CD4-positive, alpha-beta T cell (primary cell): ENCODE measurements at regions not wholly inside any gene's neighbourhood (a gene's known extent, or its start where the extent isn't known, plus 50 kb on each side); places are given as distances from the start of the nearest gene placed in this dataset.
"Not testable (repeated sequence)": the region's sequence is repeated elsewhere in the genome, so short reads cannot be mapped to it uniquely, and the experiment has no call there.

Experiments used
- ATAC-seq: fragments of 200-7000 bp; cut with Tn5 transposase; one replicate; pipeline ENCODE4 v1.10.0; 2022; ENCODE audit warnings: mild to moderate bottlenecking; ENCODE audit not compliant: poor library complexity
- CTCF ChIA-PET: fragments of 350-600 bp; sonication (Branson Sonifier 250); formaldehyde crosslinking; loops from one replicate; lab custom pipeline; 2021; ENCODE audit warnings: antibody characterized with exemption, inconsistent platforms; lab: Charles Lee
- POLR2A ChIA-PET: fragments of 350-600 bp; sonication (Branson Sonifier 250); formaldehyde crosslinking; loops from one replicate; lab custom pipeline; 2021; ENCODE audit warnings: antibody characterized with exemption, inconsistent platforms; lab: Charles Lee
- DNase-seq, 14 experiments: peaks; one replicate each; pipeline ENCODE4 v3.0.0-alpha.2; 2013 to 2020; ENCODE audit warnings: mixed read lengths in 2 of 14
- H3K27ac ChIP-seq, 2 donors: one replicate each; pipeline versions ENCODE4 v1.5.1 to v1.7.0; 2013; ENCODE audit warnings: low read length in 2 of 2, low read depth in 1 of 2, mild to moderate bottlenecking in 1 of 2
- H3K27me3 ChIP-seq, 2 experiments: 1 replicate in 1 of 2; 2 replicates in 1 of 2; pipeline versions ENCODE4 v1.6.1 to v1.7.0; 2013; ENCODE audit warnings: low read length in 2 of 2, control low read depth in 1 of 2, mild to moderate bottlenecking in 1 of 2, moderate library complexity in 1 of 2; ENCODE audit not compliant: insufficient read depth in 2 of 2, control insufficient read depth in 1 of 2
- H3K36me3 ChIP-seq: one replicate; pipeline ENCODE4 v1.6.1; 2013; ENCODE audit warnings: low read length, control low read depth; ENCODE audit not compliant: insufficient read depth
- H3K4me1 ChIP-seq: one replicate; pipeline ENCODE4 v1.6.1; 2013; ENCODE audit warnings: low read length, control low read depth; ENCODE audit not compliant: insufficient read depth
- H3K4me3 ChIP-seq: one replicate; pipeline ENCODE4 v1.5.1; 2013; ENCODE audit warnings: mild to moderate bottlenecking, low read length, moderate library complexity
- H3K9me3 ChIP-seq, 2 experiments: 1 replicate in 1 of 2; 2 replicates in 1 of 2; pipeline versions ENCODE4 v1.6.1 to v1.7.0; 2013; ENCODE audit warnings: low read length in 2 of 2, mild to moderate bottlenecking in 2 of 2, control low read depth in 1 of 2, moderate library complexity in 1 of 2; ENCODE audit not compliant: control insufficient read depth in 1 of 2, insufficient read depth in 1 of 2
- H3K27ac Mint-ChIP-seq: one replicate; pipeline ENCODE4 v1.8.0; 2020; ENCODE audit warnings: mixed read lengths
- H3K27me3 Mint-ChIP-seq: one replicate; pipeline ENCODE4 v1.8.0; 2021; ENCODE audit warnings: mixed read lengths
- H3K36me3 Mint-ChIP-seq: one replicate; pipeline ENCODE4 v1.8.0; 2021; ENCODE audit warnings: low read depth, mixed read lengths
- H3K4me1 Mint-ChIP-seq: one replicate; pipeline ENCODE4 v1.8.0; 2021; ENCODE audit warnings: low read depth, mixed read lengths
- H3K4me3 Mint-ChIP-seq: one replicate; pipeline ENCODE4 v1.8.0; 2020; ENCODE audit warnings: mild to moderate bottlenecking, mixed read lengths
- H3K9me3 Mint-ChIP-seq: one replicate; pipeline ENCODE4 v1.8.0; 2020; ENCODE audit warnings: mixed read lengths
- intact Hi-C, 2 experiments: fragments of 100-400 bp; cut with DNase I in 1 of 2; cut with micrococcal nuclease in 1 of 2; formaldehyde crosslinking; loops; one replicate each; pipeline versions ENCODE4 v1.15.1 to v1.9.0; 2023 to 2025; cut with DNase I, micrococcal nuclease
- TF ChIP-seq, protein P1 (sequence below): fragments of 200-600 bp; IDR thresholded peaks from one replicate; pipeline ENCODE4 v1.8.0; 2022; ENCODE audit warnings: antibody characterized with exemption, mild to moderate bottlenecking

- Mint-ChIP-seq H3K27ac (no peak overlapping the region), H3K4me1 (no peaks in the 10 kb centered on the region), H3K27me3 (no peaks in the 10 kb centered on the region), H3K36me3 (no peaks in the 10 kb centered on the region), H3K9me3 (peaks cover 13% of the 10 kb centered on the region), H3K4me3 (no peak overlapping the region)
- POLR2A ChIA-PET = no interaction called here
- TF ChIP-seq, protein P1, sequence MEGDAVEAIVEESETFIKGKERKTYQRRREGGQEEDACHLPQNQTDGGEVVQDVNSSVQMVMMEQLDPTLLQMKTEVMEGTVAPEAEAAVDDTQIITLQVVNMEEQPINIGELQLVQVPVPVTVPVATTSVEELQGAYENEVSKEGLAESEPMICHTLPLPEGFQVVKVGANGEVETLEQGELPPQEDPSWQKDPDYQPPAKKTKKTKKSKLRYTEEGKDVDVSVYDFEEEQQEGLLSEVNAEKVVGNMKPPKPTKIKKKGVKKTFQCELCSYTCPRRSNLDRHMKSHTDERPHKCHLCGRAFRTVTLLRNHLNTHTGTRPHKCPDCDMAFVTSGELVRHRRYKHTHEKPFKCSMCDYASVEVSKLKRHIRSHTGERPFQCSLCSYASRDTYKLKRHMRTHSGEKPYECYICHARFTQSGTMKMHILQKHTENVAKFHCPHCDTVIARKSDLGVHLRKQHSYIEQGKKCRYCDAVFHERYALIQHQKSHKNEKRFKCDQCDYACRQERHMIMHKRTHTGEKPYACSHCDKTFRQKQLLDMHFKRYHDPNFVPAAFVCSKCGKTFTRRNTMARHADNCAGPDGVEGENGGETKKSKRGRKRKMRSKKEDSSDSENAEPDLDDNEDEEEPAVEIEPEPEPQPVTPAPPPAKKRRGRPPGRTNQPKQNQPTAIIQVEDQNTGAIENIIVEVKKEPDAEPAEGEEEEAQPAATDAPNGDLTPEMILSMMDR = no peak
- ATAC-seq (no peak), DNase-seq (no peak)
- Histone ChIP-seq H3K27ac (no peak overlapping the region), H3K9me3 (no peaks in the 10 kb centered on the region), H3K4me1 (no peaks in the 10 kb centered on the region), H3K36me3 (no peaks in the 10 kb centered on the region), H3K4me3 (no peak overlapping the region), H3K27me3 (no peaks in the 10 kb centered on the region)
- intact Hi-C loops = no loop called here
- CTCF ChIA-PET = no interaction called here
Observed at GRCh38 chr11:97691061-97691460, 1301.2 kb downstream of the JRKL start.

DNA sequence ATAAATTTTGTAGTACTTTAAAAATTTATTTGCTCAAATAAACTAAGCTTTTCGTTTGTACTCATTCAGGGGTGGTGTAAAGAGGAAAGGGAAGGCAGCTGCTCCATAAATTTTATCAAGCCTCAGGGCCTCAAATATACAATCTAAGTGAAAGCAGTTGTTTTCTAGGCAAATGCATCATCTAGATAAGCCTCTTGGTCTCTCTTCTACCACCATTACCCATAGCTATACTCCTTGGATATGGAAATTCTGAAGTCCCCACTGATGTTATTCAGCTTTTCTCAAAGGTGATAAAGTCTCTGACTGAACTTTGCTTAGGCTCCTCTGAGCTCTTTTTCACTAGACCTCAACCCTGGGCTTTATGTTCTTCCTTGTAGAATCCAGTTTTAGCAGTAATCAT is 1313.1 kb downstream of the JRKL start:
- intact Hi-C loops = no loop called here
- no peak overlapping the region for H3K27ac Mint-ChIP-seq

GRCh38 chr11:97703851-97704250 is 1314.0 kb downstream of the JRKL start:
- ATAC-seq (no peak), DNase-seq (no peak)
- no peaks in the 10 kb centered on the region for H3K4me1 ChIP-seq
- CTCF ChIA-PET = no interaction called here
- no peaks in the 10 kb centered on the region for H3K27me3 ChIP-seq
- H3K27ac ChIP-seq = no peak overlapping the region
- H3K36me3 ChIP-seq = no peaks in the 10 kb centered on the region
- H3K9me3 ChIP-seq = no peaks in the 10 kb centered on the region
- intact Hi-C loops = no loop called here
- TF ChIP-seq, protein P1 = no peak
- no peaks in the 10 kb centered on the region for H3K27me3 Mint-ChIP-seq
- H3K4me1 Mint-ChIP-seq = no peaks in the 10 kb centered on the region
- POLR2A ChIA-PET = no interaction called here
- H3K36me3 Mint-ChIP-seq = no peaks in the 10 kb centered on the region
- H3K27ac Mint-ChIP-seq = no peak overlapping the region
- H3K4me3 Mint-ChIP-seq = no peak overlapping the region
- H3K9me3 Mint-ChIP-seq = peaks cover 10% of the 10 kb centered on the region
- H3K4me3 ChIP-seq = no peak overlapping the region

More for the DNA sequence above, 1313.1 kb downstream of the JRKL start:
- CTCF ChIA-PET = no interaction called here
- Histone ChIP-seq H3K27ac (no peak overlapping the region), H3K4me3 (no peak overlapping the region), H3K27me3 (no peaks in the 10 kb centered on the region), H3K4me1 (no peaks in the 10 kb centered on the region), H3K9me3 (no peaks in the 10 kb centered on the region), H3K36me3 (no peaks in the 10 kb centered on the region)
- no peaks in the 10 kb centered on the region for H3K4me1 Mint-ChIP-seq
- no peak for ATAC-seq
- no peaks in the 10 kb centered on the region for H3K27me3 Mint-ChIP-seq
- POLR2A ChIA-PET = no interaction called here
- no peaks in the 10 kb centered on the region for H3K36me3 Mint-ChIP-seq
- TF ChIP-seq, protein P1 = no peak
- DNase-seq = no peak
- H3K9me3 Mint-ChIP-seq = peaks cover 10% of the 10 kb centered on the region
- no peak overlapping the region for H3K4me3 Mint-ChIP-seq

DNA sequence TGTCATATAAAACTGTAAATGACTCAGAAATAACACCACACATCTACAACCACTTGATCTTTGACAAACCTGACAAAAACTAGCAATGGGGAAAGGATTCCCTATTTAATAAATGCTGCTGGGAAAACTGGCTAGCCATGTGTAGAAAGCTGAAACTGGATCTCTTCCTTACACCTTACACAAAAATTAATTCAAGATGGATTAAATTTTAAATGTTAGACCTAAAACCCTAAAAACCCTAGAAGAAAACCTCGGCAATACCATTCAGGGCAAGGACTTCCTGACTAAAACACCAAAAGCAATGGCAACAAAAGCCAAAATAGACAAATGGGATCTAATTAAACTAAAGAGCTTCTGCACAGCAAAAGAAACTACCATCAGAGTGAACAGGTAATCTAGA is 1315.3 kb upstream of the CNTN5 start:
- intact Hi-C loops, H3K27me3 Mint-ChIP-seq, ATAC-seq, H3K4me1 Mint-ChIP-seq, H3K36me3 Mint-ChIP-seq, H3K27me3 ChIP-seq, H3K4me3 Mint-ChIP-seq, H3K36me3 ChIP-seq, H3K9me3 ChIP-seq, POLR2A ChIA-PET, H3K4me3 ChIP-seq, H3K4me1 ChIP-seq, H3K27ac ChIP-seq, CTCF ChIA-PET, H3K27ac Mint-ChIP-seq: not testable (repeated sequence)
- DNase-seq = peak in 2 of 14 experiments; percentile 11 to 46
- peaks cover 10% of the 10 kb centered on the region for H3K9me3 Mint-ChIP-seq
